DMS114 treated with DMSO at 0.1 percent for 48 hours (cell line): ENCODE measurements at regions not wholly inside any gene's neighbourhood (a gene's known extent, or its start where the extent isn't known, plus 50 kb on each side); places are given as distances from the start of the nearest gene placed in this dataset.

Source experiments
- DNase-seq: peaks from one replicate; lab custom pipeline; 2025; ENCODE audit not compliant: unreplicated experiment; lab: John Stamatoyannopoulos, UW

GRCh38 chr7:17680026-17680425 is 260.3 kb downstream of the SNX13 start:
- no peak for DNase-seq

- DNase-seq = peak; percentile 8
Observed at GRCh38 chr7:17680943-17681351, 259.3 kb downstream of the SNX13 start.

GRCh38 chr7:17681965-17682364 is 258.3 kb downstream of the SNX13 start:
- no peak for DNase-seq

GRCh38 chr7:17682586-17682985 is 257.7 kb downstream of the SNX13 start:
- DNase-seq = no peak

GRCh38 chr7:17685141-17685540 is 255.2 kb downstream of the SNX13 start:
- no peak for DNase-seq

GRCh38 chr7:17687361-17687760 is 252.9 kb downstream of the SNX13 start:
- no peak for DNase-seq

- no peak for DNase-seq
Observed at GRCh38 chr7:17689361-17689902, 250.9 kb downstream of the SNX13 start.

GRCh38 chr7:17690030-17690429 is 250.3 kb downstream of the SNX13 start:
- DNase-seq = no peak

- no peak for DNase-seq
Observed at GRCh38 chr7:17696422-17696821, 243.9 kb downstream of the SNX13 start.

GRCh38 chr7:17697128-17697881 is 243.0 kb downstream of the SNX13 start:
- no peak for DNase-seq

- DNase-seq = no peak
Observed at GRCh38 chr7:17699696-17700095, 240.6 kb downstream of the SNX13 start.

GRCh38 chr7:17700138-17700537 is 240.2 kb downstream of the SNX13 start:
- DNase-seq = no peak

GRCh38 chr7:17706275-17706674 is 234.0 kb downstream of the SNX13 start:
- no peak for DNase-seq

GRCh38 chr7:17706734-17707133 is 233.6 kb downstream of the SNX13 start:
- DNase-seq = peak; percentile 55

- DNase-seq = no peak
Observed at GRCh38 chr7:17709127-17709526, 231.2 kb downstream of the SNX13 start.

- no peak for DNase-seq
Observed at GRCh38 chr7:17709599-17709998, 230.7 kb downstream of the SNX13 start.

GRCh38 chr7:17710312-17710711 is 230.0 kb downstream of the SNX13 start:
- no peak for DNase-seq

- no peak for DNase-seq
Observed at GRCh38 chr7:17713584-17713983, 226.7 kb downstream of the SNX13 start.

- DNase-seq = no peak
Observed at GRCh38 chr7:17716816-17717215, 223.5 kb downstream of the SNX13 start.

- DNase-seq = no peak
Observed at GRCh38 chr7:17719998-17720397, 220.3 kb downstream of the SNX13 start.

GRCh38 chr7:17721736-17722285 is 218.5 kb downstream of the SNX13 start:
- DNase-seq = no peak

- DNase-seq = no peak
Observed at GRCh38 chr7:17722798-17723197, 217.5 kb downstream of the SNX13 start.

GRCh38 chr7:17725821-17726220 is 214.5 kb downstream of the SNX13 start:
- no peak for DNase-seq
